ENCODE measurements at regions not wholly inside any gene's neighbourhood (a gene's known extent, or its start where the extent isn't known, plus 50 kb on each side); places are given as distances from the start of the nearest gene placed in this dataset.

- H3K27ac ChIP-seq (ENCODE audit: low read depth, low read length) = no peak overlapping the region
- WGBS (ENCODE audit: insufficient coverage) = 79% methylated on average over 2 of the region's 2 CpGs
- no peak overlapping the region for H3K4me3 ChIP-seq (ENCODE audit: low read depth, low read length)
- no peaks in the 10 kb centered on the region for H3K36me3 ChIP-seq (ENCODE audit: control insufficient read depth, insufficient read depth, low read length)
- H3K9me3 ChIP-seq (ENCODE audit: control insufficient read depth, insufficient read depth, low read length) = no peaks in the 10 kb centered on the region
- no peak for DNase-seq (ENCODE audit: low read depth in 4 of 6, low spot score in 6 of 6)
- peaks cover 9% of the 10 kb centered on the region for H3K4me1 ChIP-seq (ENCODE audit: control insufficient read depth, insufficient read depth, low read length)
- H3K27me3 ChIP-seq (ENCODE audit: control insufficient read depth, insufficient read depth, low read length) = no peaks in the 10 kb centered on the region
Observed at GRCh38 chr1:226487921-226488320, 60.6 kb upstream of the STUM start.

DNA sequence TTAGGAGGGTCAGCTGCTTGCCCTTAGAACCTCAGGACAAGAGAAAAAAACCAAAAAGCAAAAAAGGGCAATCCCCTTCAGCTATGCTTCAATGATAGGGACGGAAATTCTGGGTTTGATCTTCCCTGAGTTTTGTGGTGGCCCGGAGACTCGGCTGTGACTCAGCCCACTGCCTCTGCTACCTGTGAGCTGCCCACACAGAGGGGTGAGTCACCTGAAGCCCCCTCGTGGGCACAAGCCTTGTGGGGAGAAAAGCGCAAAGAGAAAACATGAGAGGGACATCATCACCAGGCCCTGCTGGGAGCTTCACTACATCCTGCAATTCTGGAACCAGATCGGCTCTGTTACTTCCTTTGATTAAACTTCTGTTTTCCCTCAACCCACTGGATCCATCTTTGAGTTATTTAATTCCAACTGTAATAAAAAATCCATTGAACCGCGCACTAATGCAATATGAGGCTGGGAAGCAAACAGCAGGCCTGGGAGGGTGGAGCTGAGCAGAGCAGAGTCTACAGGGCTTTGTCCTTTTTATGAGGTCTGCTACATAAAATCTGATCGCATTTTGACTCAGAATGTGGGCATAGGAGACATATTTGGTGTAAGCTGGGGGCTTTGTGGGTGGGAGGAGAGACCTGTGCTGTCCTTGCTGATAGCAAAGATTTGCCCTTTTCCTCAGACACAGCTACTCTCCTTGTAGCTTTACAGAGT lies 58.7 kb upstream of the STUM start:
- Histone ChIP-seq H3K27ac (ENCODE audit: low read depth, low read length) (no peak overlapping the region), H3K4me1 (ENCODE audit: control insufficient read depth, insufficient read depth, low read length) (peaks cover 12% of the 10 kb centered on the region), H3K9me3 (ENCODE audit: control insufficient read depth, insufficient read depth, low read length) (no peaks in the 10 kb centered on the region), H3K36me3 (ENCODE audit: control insufficient read depth, insufficient read depth, low read length) (no peaks in the 10 kb centered on the region), H3K4me3 (ENCODE audit: low read depth, low read length) (no peak overlapping the region), H3K27me3 (ENCODE audit: control insufficient read depth, insufficient read depth, low read length) (no peaks in the 10 kb centered on the region)
- WGBS (ENCODE audit: insufficient coverage) = 84% methylated on average over 7 of the region's 9 CpGs
- DNase-seq (ENCODE audit: low read depth in 4 of 6, low spot score in 6 of 6) = peak in 1 of 6 donors; percentile 76

- Histone ChIP-seq H3K4me1 (ENCODE audit: control insufficient read depth, insufficient read depth, low read length) (peaks cover 12% of the 10 kb centered on the region), H3K4me3 (ENCODE audit: low read depth, low read length) (no peak overlapping the region), H3K27me3 (ENCODE audit: control insufficient read depth, insufficient read depth, low read length) (peaks cover 2% of the 10 kb centered on the region), H3K9me3 (ENCODE audit: control insufficient read depth, insufficient read depth, low read length) (no peaks in the 10 kb centered on the region), H3K36me3 (ENCODE audit: control insufficient read depth, insufficient read depth, low read length) (no peaks in the 10 kb centered on the region), H3K27ac (ENCODE audit: low read depth, low read length) (no peak overlapping the region)
- no peak for DNase-seq (ENCODE audit: low read depth in 4 of 6, low spot score in 6 of 6)
- 100% methylated on average over 1 of the region's 2 CpGs for WGBS (ENCODE audit: insufficient coverage)
Observed at GRCh38 chr1:226490426-226490809, 58.1 kb upstream of the STUM start.

DNA sequence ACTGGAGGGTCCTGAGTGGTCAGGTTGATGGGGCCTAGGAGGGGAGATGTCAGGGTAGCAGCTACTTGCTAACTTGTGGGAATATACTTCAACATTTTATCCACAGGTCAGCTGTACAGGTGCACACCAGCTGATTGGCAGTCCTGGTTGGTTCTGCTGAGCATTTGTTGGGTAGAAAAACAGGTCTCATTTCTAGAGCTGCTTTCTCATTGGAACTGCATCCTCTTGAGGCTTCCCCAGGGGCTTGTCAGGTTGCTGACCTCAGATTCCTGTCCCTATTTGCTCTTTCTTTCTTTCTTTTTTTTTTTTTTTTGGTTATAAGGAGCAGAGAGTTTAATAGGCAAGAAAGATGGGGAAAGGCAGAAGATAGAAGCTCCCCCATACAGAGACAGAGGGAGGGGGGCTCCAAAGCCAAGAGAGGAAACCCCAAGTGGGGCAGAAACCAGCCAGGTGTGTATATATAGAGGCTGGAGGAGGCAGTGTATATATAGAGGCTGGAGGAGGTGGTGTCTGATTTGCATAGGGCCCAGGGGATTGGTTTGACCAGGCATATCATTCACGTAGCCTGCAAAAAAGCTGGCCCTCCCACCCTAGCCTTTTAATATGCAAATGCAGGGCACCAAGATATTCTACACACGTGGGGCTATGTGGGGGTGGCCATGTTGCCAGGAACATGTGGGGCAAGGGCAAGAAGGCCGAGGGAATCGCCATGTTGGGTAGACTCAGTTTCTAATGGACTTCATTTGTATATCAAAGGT lies 57.3 kb upstream of the STUM start:
- Histone ChIP-seq H3K4me3 (ENCODE audit: low read depth, low read length) (no peak overlapping the region), H3K27me3 (ENCODE audit: control insufficient read depth, insufficient read depth, low read length) (peaks cover 5% of the 10 kb centered on the region), H3K27ac (ENCODE audit: low read depth, low read length) (no peak overlapping the region), H3K9me3 (ENCODE audit: control insufficient read depth, insufficient read depth, low read length) (no peaks in the 10 kb centered on the region), H3K4me1 (ENCODE audit: control insufficient read depth, insufficient read depth, low read length) (peaks cover 16% of the 10 kb centered on the region), H3K36me3 (ENCODE audit: control insufficient read depth, insufficient read depth, low read length) (no peaks in the 10 kb centered on the region)
- no peak for DNase-seq (ENCODE audit: low read depth in 4 of 6, low spot score in 6 of 6)
- 20% methylated on average over 1 of the region's 4 CpGs for WGBS (ENCODE audit: insufficient coverage)

DNA sequence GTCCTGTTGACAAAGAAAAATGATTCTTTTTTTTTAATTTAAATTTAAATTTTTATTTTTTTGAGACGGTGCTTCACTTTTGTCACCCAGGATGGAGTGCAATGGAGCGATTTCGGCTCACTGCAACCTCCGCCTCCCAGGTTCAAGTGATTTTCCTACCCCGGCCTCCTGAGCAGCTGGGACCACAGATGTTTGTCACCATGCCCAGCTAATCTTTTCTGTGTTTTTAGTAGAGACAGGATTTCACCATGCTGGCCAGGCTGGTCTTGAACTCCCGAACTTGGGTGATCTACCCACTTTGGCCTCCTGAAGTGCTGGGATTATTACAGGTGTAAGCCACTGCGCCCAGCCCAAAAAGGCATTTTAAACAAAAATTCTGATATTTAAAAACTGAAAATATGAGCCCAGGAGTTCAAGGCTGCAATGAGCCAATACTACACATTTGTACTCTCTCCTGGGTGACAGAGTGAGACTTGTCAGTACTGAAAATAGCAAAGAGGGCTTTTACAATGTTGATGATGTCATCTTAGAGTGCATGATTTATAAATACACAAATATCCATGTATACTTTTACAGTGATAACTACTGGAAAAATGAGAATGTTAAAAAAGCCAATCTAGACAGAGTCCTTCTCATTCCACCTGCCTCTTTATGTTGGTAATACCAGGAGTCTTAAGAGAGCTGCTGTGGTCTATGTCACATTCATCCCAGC lies 56.0 kb upstream of the STUM start:
- Histone ChIP-seq H3K27me3 (ENCODE audit: control insufficient read depth, insufficient read depth, low read length) (peaks cover 5% of the 10 kb centered on the region), H3K9me3 (ENCODE audit: control insufficient read depth, insufficient read depth, low read length) (no peaks in the 10 kb centered on the region), H3K36me3 (ENCODE audit: control insufficient read depth, insufficient read depth, low read length) (no peaks in the 10 kb centered on the region), H3K27ac (ENCODE audit: low read depth, low read length) (no peak overlapping the region), H3K4me3 (ENCODE audit: low read depth, low read length) (no peak overlapping the region), H3K4me1 (ENCODE audit: control insufficient read depth, insufficient read depth, low read length) (peaks cover 21% of the 10 kb centered on the region)
- DNase-seq (ENCODE audit: low read depth in 4 of 6, low spot score in 6 of 6) = no peak
- WGBS (ENCODE audit: insufficient coverage) = 86% methylated on average over 5 of the region's 7 CpGs

GRCh38 chr1:226494092-226494609 lies 54.4 kb upstream of the STUM start:
- H3K27ac ChIP-seq (ENCODE audit: low read depth, low read length) = no peak overlapping the region
- no peak overlapping the region for H3K4me3 ChIP-seq (ENCODE audit: low read depth, low read length)
- peak in 2 of 6 donors; percentile 63 to 75 for DNase-seq (ENCODE audit: low read depth in 4 of 6, low spot score in 6 of 6)
- H3K36me3 ChIP-seq (ENCODE audit: control insufficient read depth, insufficient read depth, low read length) = no peaks in the 10 kb centered on the region
- 41% methylated on average over 6 of the region's 13 CpGs for WGBS (ENCODE audit: insufficient coverage)
- H3K27me3 ChIP-seq (ENCODE audit: control insufficient read depth, insufficient read depth, low read length) = peaks cover 5% of the 10 kb centered on the region
- H3K4me1 ChIP-seq (ENCODE audit: control insufficient read depth, insufficient read depth, low read length) = peaks cover 34% of the 10 kb centered on the region
- no peaks in the 10 kb centered on the region for H3K9me3 ChIP-seq (ENCODE audit: control insufficient read depth, insufficient read depth, low read length)

DNA sequence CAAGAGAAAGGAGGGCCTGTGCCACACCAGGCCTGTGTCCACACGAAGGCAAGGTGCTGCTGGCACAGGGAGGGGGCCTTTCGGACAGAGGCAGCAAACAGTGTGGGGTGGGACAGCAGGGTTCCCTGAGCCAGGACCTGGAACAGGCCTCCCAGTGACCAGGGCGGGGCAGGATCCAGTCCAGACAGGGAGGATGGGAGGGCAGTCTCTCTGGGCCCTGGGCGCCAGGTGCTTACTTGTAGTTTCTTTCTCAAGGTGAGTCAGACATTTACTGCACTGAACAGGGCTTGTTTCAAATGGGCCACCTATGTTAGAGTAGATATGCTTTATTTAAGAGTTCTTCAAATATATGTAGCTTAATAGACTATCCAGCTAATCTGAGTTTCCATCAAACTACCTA lies 52.8 kb upstream of the STUM start:
- DNase-seq (ENCODE audit: low read depth in 4 of 6, low spot score in 6 of 6) = no peak
- Histone ChIP-seq H3K36me3 (ENCODE audit: control insufficient read depth, insufficient read depth, low read length) (no peaks in the 10 kb centered on the region), H3K4me1 (ENCODE audit: control insufficient read depth, insufficient read depth, low read length) (peaks cover 25% of the 10 kb centered on the region), H3K27me3 (ENCODE audit: control insufficient read depth, insufficient read depth, low read length) (peaks cover 5% of the 10 kb centered on the region), H3K9me3 (ENCODE audit: control insufficient read depth, insufficient read depth, low read length) (peaks cover 1% of the 10 kb centered on the region), H3K4me3 (ENCODE audit: low read depth, low read length) (no peak overlapping the region), H3K27ac (ENCODE audit: low read depth, low read length) (no peak overlapping the region)
- WGBS (ENCODE audit: insufficient coverage) = 88% methylated on average over 3 of the region's 4 CpGs

DNA sequence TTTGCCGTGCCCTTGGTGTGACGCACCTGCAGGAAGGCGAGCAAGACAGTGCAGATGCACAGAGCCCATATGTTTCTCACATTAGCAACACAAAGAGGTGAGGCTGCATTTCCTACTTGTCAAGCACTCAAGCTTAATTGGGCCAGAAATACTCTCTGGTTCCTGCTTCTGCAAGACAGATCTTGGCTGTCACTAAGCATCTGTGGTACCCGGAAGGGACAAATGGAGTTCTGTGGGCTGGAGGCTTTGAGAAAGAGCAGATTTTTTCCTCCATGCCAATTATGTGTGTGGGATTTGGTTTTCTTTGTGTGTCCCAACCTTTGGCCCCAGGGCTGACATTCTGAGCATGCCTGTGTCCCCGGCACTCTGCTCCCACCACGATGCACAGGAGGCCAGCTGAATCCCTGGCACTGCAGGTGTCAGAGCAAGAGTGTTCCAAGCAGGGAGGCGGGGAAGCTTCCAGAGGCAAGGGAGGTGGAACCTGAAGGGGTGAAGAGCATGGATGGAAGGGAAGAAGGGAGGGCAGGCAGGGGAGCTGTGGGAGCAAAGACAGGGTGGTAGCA lies 52.0 kb upstream of the STUM start:
- no peak overlapping the region for H3K27ac ChIP-seq (ENCODE audit: low read depth, low read length)
- WGBS (ENCODE audit: insufficient coverage) = 57% methylated on average over 7 of the region's 7 CpGs
- DNase-seq (ENCODE audit: low read depth in 4 of 6, low spot score in 6 of 6) = peak in 2 of 6 donors; percentile 35 to 63

GRCh38 chr1:226497276-226497833 lies 51.2 kb upstream of the STUM start:
- 98% methylated on average over 5 of the region's 5 CpGs for WGBS (ENCODE audit: insufficient coverage)
- H3K9me3 ChIP-seq (ENCODE audit: control insufficient read depth, insufficient read depth, low read length) = peaks cover 1% of the 10 kb centered on the region

More for the DNA sequence above, 52.0 kb upstream of the STUM start:
- peaks cover 1% of the 10 kb centered on the region for H3K9me3 ChIP-seq (ENCODE audit: control insufficient read depth, insufficient read depth, low read length)
- peaks cover 25% of the 10 kb centered on the region for H3K4me1 ChIP-seq (ENCODE audit: control insufficient read depth, insufficient read depth, low read length)
- H3K27me3 ChIP-seq (ENCODE audit: control insufficient read depth, insufficient read depth, low read length) = peaks cover 5% of the 10 kb centered on the region
- H3K36me3 ChIP-seq (ENCODE audit: control insufficient read depth, insufficient read depth, low read length) = no peaks in the 10 kb centered on the region
- no peak overlapping the region for H3K4me3 ChIP-seq (ENCODE audit: low read depth, low read length)

More at GRCh38 chr1:226497276-226497833, 51.2 kb upstream of the STUM start:
- Histone ChIP-seq H3K4me3 (ENCODE audit: low read depth, low read length) (no peak overlapping the region), H3K36me3 (ENCODE audit: control insufficient read depth, insufficient read depth, low read length) (no peaks in the 10 kb centered on the region), H3K27ac (ENCODE audit: low read depth, low read length) (no peak overlapping the region), H3K4me1 (ENCODE audit: control insufficient read depth, insufficient read depth, low read length) (peaks cover 25% of the 10 kb centered on the region), H3K27me3 (ENCODE audit: control insufficient read depth, insufficient read depth, low read length) (peaks cover 5% of the 10 kb centered on the region)
- no peak for DNase-seq (ENCODE audit: low read depth in 4 of 6, low spot score in 6 of 6)

Measured in spinal cord (tissue), 9 donors.